Loucy (cell line): ENCODE measurements at regions not wholly inside any gene's neighbourhood (a gene's known extent, or its start where the extent isn't known, plus 50 kb on each side); places are given as distances from the start of the nearest gene placed in this dataset.

Experiments used
- H2AFZ ChIP-seq: fragments of 200-600 bp; sonication (generic); 2 replicates; pipeline ENCODE4 v1.6.0; 2016; ENCODE audit warnings: antibody characterized with exemption, mild to moderate bottlenecking, low read length, moderate library complexity
- H3F3A ChIP-seq: fragments of 200-600 bp; 2 replicates; pipeline ENCODE4 v1.6.0; 2016; ENCODE audit warnings: antibody characterized with exemption, low read depth, mild to moderate bottlenecking
- H3K27me3 ChIP-seq: fragments of 200-600 bp; sonication (generic); 2 replicates; pipeline ENCODE4 v1.6.1; 2014; ENCODE audit warnings: low read length, mild to moderate bottlenecking; ENCODE audit not compliant: insufficient read depth, poor library complexity, severe bottlenecking
- H3K36me3 ChIP-seq: fragments of 200-600 bp; sonication (generic); 2 replicates; pipeline ENCODE4 v1.6.1; 2016; ENCODE audit warnings: low read length; ENCODE audit not compliant: insufficient read depth
- H3K4me1 ChIP-seq: fragments of 200-600 bp; sonication (generic); 2 replicates; pipeline ENCODE4 v1.5.1; 2014; ENCODE audit warnings: low read length, mild to moderate bottlenecking; ENCODE audit not compliant: insufficient read depth, poor library complexity, severe bottlenecking
- H3K4me2 ChIP-seq: fragments of 200-600 bp; sonication (generic); 2 replicates; pipeline ENCODE4 v1.6.0; 2014; ENCODE audit warnings: antibody characterized with exemption, low read length, low read depth, mild to moderate bottlenecking; ENCODE audit not compliant: poor library complexity, severe bottlenecking
- H3K4me3 ChIP-seq: fragments of 200-600 bp; sonication (generic); 2 replicates; pipeline ENCODE4 v1.5.1; 2014; ENCODE audit warnings: low read length, mild to moderate bottlenecking, mixed read lengths; ENCODE audit not compliant: poor library complexity, severe bottlenecking
- H3K79me2 ChIP-seq: fragments of 200-600 bp; sonication (generic); 2 replicates; pipeline ENCODE4 v1.6.1; 2014; ENCODE audit warnings: low read length; ENCODE audit not compliant: insufficient read depth
- H3K9ac ChIP-seq: fragments of 200-600 bp; sonication (generic); 2 replicates; pipeline ENCODE4 v1.6.0; 2014; ENCODE audit warnings: mild to moderate bottlenecking, low read depth, low read length, moderate library complexity; ENCODE audit not compliant: poor library complexity, severe bottlenecking
- H3K9me2 ChIP-seq: fragments of 200-600 bp; sonication (generic); replicated peaks from 2 replicates; pipeline ENCODE4 v1.6.1; 2016; ENCODE audit warnings: low read depth, low read length, mixed read lengths
- H3K9me3 ChIP-seq: fragments of 200-600 bp; sonication (generic); 2 replicates; pipeline ENCODE4 v1.6.1; 2014; ENCODE audit warnings: mild to moderate bottlenecking, antibody characterized with exemption, low read length, low read depth; ENCODE audit not compliant: insufficient read depth
- H4K20me1 ChIP-seq: fragments of 200-600 bp; sonication (generic); 2 replicates; pipeline ENCODE4 v1.6.0; 2014; ENCODE audit warnings: antibody characterized with exemption, low read length, mild to moderate bottlenecking; ENCODE audit not compliant: insufficient read depth, poor library complexity, severe bottlenecking
- EZH2phosphoT487 ChIP-seq: fragments of 200-600 bp; IDR thresholded peaks from 2 replicates; pipeline ENCODE4 v1.6.1; 2018; ENCODE audit warnings: antibody characterized with exemption, mild to moderate bottlenecking, moderate library complexity, borderline replicate concordance
- TF ChIP-seq, protein P1 (sequence below): fragments of 200-600 bp; sonication (generic); conservative IDR thresholded peaks from 2 replicates; pipeline ENCODE4 v1.5.1; 2014; ENCODE audit warnings: mild to moderate bottlenecking, antibody characterized with exemption, low read length

DNA sequence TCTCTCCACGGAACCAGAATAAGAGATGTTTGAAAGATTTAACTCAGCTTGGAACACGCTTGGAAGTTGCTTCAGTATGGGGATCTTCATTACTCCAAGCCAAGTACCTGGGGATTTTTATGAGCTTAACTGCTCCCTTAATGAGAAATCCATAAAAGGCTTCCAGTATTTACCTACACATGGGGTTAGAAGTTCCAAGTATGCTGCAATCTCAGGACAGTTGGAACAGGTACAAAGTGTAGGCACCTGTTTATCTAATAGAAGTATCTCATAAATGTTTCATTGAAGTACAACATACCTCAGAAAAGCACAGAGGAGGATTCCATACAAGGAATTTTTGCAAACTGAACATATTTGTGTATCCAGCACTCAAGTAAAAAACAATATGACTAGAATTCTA, 161.6 kb upstream of the PIRT start:
- H3K27me3 ChIP-seq, result no peaks in the 10 kb centered on the region
- H2AFZ ChIP-seq, result no peak overlapping the region
- H3K36me3 ChIP-seq, result no peaks in the 10 kb centered on the region
- TF ChIP-seq, protein P1, sequence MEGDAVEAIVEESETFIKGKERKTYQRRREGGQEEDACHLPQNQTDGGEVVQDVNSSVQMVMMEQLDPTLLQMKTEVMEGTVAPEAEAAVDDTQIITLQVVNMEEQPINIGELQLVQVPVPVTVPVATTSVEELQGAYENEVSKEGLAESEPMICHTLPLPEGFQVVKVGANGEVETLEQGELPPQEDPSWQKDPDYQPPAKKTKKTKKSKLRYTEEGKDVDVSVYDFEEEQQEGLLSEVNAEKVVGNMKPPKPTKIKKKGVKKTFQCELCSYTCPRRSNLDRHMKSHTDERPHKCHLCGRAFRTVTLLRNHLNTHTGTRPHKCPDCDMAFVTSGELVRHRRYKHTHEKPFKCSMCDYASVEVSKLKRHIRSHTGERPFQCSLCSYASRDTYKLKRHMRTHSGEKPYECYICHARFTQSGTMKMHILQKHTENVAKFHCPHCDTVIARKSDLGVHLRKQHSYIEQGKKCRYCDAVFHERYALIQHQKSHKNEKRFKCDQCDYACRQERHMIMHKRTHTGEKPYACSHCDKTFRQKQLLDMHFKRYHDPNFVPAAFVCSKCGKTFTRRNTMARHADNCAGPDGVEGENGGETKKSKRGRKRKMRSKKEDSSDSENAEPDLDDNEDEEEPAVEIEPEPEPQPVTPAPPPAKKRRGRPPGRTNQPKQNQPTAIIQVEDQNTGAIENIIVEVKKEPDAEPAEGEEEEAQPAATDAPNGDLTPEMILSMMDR, result no peak
- TF ChIP-seq EZH2phosphoT487, result no peak
- H3K79me2 ChIP-seq, result no peaks in the 10 kb centered on the region
- H4K20me1 ChIP-seq, result no peaks in the 10 kb centered on the region
- H3K4me3 ChIP-seq, result no peak overlapping the region
- no peak overlapping the region for H3K9ac ChIP-seq
- no peak overlapping the region for H3K4me2 ChIP-seq
- no peaks in the 10 kb centered on the region for H3K9me3 ChIP-seq
- H3K9me2 ChIP-seq, result no peaks in the 10 kb centered on the region
- H3K4me1 ChIP-seq, result no peaks in the 10 kb centered on the region
- H3F3A ChIP-seq, result no peaks in the 10 kb centered on the region

DNA sequence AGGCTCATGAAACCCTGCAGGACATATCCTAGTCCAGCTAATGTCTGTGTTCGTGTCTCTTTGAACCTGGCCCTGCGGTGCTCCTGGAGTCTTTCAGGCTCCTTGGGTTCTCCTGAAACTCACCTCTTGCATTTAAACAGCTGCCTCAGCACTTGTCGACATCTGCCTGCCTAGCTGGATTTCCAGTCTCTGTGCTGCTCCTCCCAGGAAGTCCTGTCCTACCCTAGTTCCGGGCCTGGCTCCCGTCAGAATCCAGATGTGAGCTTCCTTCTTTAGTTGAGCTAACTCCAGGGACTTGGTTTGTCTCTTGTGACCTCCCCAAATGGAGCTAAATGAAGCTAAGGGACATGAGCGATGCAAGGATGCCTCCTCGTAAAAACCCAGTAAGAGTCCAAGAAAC, 155.2 kb upstream of the PIRT start:
- H3F3A ChIP-seq, result no peaks in the 10 kb centered on the region
- no peaks in the 10 kb centered on the region for H3K27me3 ChIP-seq
- H2AFZ ChIP-seq, result no peak overlapping the region
- no peak overlapping the region for H3K9ac ChIP-seq
- H3K4me1 ChIP-seq, result no peaks in the 10 kb centered on the region
- H3K9me3 ChIP-seq, result no peaks in the 10 kb centered on the region
- no peaks in the 10 kb centered on the region for H4K20me1 ChIP-seq
- TF ChIP-seq, protein P1, result no peak
- TF ChIP-seq EZH2phosphoT487, result no peak
- H3K9me2 ChIP-seq, result no peaks in the 10 kb centered on the region
- H3K4me2 ChIP-seq, result no peak overlapping the region
- no peak overlapping the region for H3K4me3 ChIP-seq
- H3K36me3 ChIP-seq, result no peaks in the 10 kb centered on the region
- H3K79me2 ChIP-seq, result no peaks in the 10 kb centered on the region

DNA sequence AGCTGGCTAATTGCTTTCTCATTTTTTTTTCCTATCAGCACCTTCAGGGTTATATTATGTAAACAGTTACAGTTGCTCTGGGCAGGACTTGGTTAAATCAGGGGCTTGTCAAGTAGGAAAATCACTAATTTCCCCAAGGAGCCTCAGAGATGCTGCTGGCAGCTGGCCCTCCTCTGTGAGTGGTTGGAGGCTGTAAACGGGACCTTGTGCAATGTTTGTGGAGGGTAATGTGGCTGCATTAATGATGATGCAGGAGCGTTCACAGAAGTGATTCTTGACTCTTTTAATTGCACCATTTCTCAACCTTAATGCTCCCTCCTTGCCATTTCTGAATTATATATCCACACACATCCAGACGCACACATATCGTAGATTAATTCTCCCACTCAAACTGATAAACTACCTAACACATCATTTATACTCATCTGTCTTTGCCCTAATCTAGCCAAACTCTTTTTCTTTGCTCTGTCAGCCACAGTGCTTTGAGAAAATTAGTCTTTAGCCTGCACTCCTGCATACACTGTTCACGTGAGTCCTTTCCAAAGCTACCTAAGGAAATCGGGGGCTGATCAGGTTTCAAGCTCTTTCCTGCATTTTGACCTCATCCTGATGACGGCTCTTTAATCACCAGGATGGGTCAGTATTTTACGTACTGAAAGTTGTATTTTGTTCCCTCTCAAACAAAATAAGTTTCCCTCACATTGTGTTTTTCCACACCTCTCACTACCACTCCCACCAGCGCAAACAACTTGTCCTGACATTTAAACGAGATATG, 154.4 kb upstream of the PIRT start:
- H3K36me3 ChIP-seq, result no peaks in the 10 kb centered on the region
- no peaks in the 10 kb centered on the region for H3K27me3 ChIP-seq
- H3K79me2 ChIP-seq, result no peaks in the 10 kb centered on the region
- H2AFZ ChIP-seq, result no peak overlapping the region
- H3K4me3 ChIP-seq, result no peak overlapping the region
- no peaks in the 10 kb centered on the region for H4K20me1 ChIP-seq
- TF ChIP-seq EZH2phosphoT487, result no peak
- TF ChIP-seq, protein P1, result no peak
- no peaks in the 10 kb centered on the region for H3F3A ChIP-seq
- H3K9me2 ChIP-seq, result no peaks in the 10 kb centered on the region
- H3K4me1 ChIP-seq, result no peaks in the 10 kb centered on the region
- H3K9me3 ChIP-seq, result no peaks in the 10 kb centered on the region
- H3K4me2 ChIP-seq, result no peak overlapping the region
- no peak overlapping the region for H3K9ac ChIP-seq
